ENCODE measurements at regions not wholly inside any gene's neighbourhood (a gene's known extent, or its start where the extent isn't known, plus 50 kb on each side); places are given as distances from the start of the nearest gene placed in this dataset.

- no peak for TF ChIP-seq IRF3 (IDR thresholded peaks at IDR 0.05)
- no peak for TF ChIP-seq HCFC1 (IDR thresholded peaks at IDR 0.05; ENCODE audit: low read length)
- no peak for TF ChIP-seq ZNF384 (IDR thresholded peaks at IDR 0.05; ENCODE audit: borderline replicate concordance, low read depth, low read length)
- TF ChIP-seq POLR2A (IDR thresholded peaks at IDR 0.05; ENCODE audit: low read depth, low read length) = no peak
- no peak for TF ChIP-seq POLR2AphosphoS5 (IDR thresholded peaks at IDR 0.05; ENCODE audit: low read length)
- TF ChIP-seq, protein P1, sequence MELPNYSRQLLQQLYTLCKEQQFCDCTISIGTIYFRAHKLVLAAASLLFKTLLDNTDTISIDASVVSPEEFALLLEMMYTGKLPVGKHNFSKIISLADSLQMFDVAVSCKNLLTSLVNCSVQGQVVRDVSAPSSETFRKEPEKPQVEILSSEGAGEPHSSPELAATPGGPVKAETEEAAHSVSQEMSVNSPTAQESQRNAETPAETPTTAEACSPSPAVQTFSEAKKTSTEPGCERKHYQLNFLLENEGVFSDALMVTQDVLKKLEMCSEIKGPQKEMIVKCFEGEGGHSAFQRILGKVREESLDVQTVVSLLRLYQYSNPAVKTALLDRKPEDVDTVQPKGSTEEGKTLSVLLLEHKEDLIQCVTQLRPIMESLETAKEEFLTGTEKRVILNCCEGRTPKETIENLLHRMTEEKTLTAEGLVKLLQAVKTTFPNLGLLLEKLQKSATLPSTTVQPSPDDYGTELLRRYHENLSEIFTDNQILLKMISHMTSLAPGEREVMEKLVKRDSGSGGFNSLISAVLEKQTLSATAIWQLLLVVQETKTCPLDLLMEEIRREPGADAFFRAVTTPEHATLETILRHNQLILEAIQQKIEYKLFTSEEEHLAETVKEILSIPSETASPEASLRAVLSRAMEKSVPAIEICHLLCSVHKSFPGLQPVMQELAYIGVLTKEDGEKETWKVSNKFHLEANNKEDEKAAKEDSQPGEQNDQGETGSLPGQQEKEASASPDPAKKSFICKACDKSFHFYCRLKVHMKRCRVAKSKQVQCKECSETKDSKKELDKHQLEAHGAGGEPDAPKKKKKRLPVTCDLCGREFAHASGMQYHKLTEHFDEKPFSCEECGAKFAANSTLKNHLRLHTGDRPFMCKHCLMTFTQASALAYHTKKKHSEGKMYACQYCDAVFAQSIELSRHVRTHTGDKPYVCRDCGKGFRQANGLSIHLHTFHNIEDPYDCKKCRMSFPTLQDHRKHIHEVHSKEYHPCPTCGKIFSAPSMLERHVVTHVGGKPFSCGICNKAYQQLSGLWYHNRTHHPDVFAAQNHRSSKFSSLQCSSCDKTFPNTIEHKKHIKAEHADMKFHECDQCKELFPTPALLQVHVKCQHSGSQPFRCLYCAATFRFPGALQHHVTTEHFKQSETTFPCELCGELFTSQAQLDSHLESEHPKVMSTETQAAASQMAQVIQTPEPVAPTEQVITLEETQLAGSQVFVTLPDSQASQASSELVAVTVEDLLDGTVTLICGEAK (IDR thresholded peaks at IDR 0.05; ENCODE audit: borderline replicate concordance) = no peak
- no peak for TF ChIP-seq NRF1 (conservative IDR thresholded peaks at IDR 0.05; ENCODE audit: low read depth, low read length)
- no peak for TF ChIP-seq CHD2 (IDR thresholded peaks at IDR 0.05; ENCODE audit: borderline replicate concordance, low read depth, low read length)
- no peak for TF ChIP-seq CREM (IDR thresholded peaks at IDR 0.05; ENCODE audit: low read depth)
- TF ChIP-seq MYC (IDR thresholded peaks at IDR 0.05; ENCODE audit: insufficient read depth, insufficient read length, insufficient replicate concordance, low read length, severe bottlenecking) = no peak
- TF ChIP-seq SIX5 (IDR thresholded peaks at IDR 0.05; ENCODE audit: low read depth, low read length, severe bottlenecking) = no peak
- no peak for TF ChIP-seq GABPA (IDR thresholded peaks at IDR 0.05; ENCODE audit: low read depth)
- no peak for TF ChIP-seq CEBPB (IDR thresholded peaks at IDR 0.05; ENCODE audit: borderline replicate concordance in 1 of 2, low read depth in 2 of 2, low read length in 2 of 2)
- no peak for TF ChIP-seq WRNIP1 (IDR thresholded peaks at IDR 0.05; ENCODE audit: borderline replicate concordance, low read depth, low read length)
Measured at GRCh38 chr4:131650951-131651350, 1498.1 kb upstream of the PCDH10 start.

All from GM12878 (cell line).